Activated CD8-positive, alpha-beta memory T cell treated with anti-CD3 and anti-CD28 coated beads for 36 hours (primary cell): ENCODE measurements at regions not wholly inside any gene's neighbourhood (a gene's known extent, or its start where the extent isn't known, plus 50 kb on each side); places are given as distances from the start of the nearest gene placed in this dataset.

Experiments
- CTCF ChIA-PET: fragments of 350-600 bp; sonication (Branson Sonifier 250); formaldehyde crosslinking; loops from one replicate; lab custom pipeline; 2021; ENCODE audit warnings: antibody characterized with exemption; lab: Charles Lee
- POLR2A ChIA-PET: fragments of 350-600 bp; sonication (Branson Sonifier 250); formaldehyde crosslinking; loops from one replicate; lab custom pipeline; 2021; ENCODE audit warnings: antibody characterized with exemption; lab: Charles Lee

DNA sequence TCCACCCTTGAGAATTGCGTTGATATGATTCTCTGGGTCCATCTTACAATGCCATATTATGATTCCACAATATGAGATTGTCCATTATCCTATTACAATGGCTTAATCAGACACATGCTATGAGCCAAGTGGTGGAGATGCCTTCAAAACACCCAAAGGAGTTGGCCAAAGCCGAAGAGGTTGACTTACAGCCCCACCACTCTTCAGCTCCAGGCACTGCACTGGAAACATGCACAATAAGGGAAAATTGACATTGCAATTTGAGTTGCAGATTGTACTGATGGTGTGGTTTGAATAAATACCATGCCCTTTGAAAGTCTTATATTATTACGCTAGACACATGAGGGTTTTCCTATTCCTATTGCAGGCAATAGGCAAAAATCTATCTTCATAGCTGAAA is 75.4 kb upstream of the TNFSF11 start:
- CTCF ChIA-PET: interaction anchor here (1.7 kb wide), 1 partner anchor 165 kb away, joined by 5 read pairs; no protein-coding TSS in a partner anchor

More for the DNA sequence above, 75.4 kb upstream of the TNFSF11 start:
- POLR2A ChIA-PET: no interaction called here
